ENCODE measurements at regions not wholly inside any gene's neighbourhood (a gene's known extent, or its start where the extent isn't known, plus 50 kb on each side); places are given as distances from the start of the nearest gene placed in this dataset.

GRCh38 chr5:2369178-2369577, 382.3 kb downstream of the IRX2 start:
- TF ChIP-seq CTCF (IDR thresholded peaks at IDR 0.05; ENCODE audit: low read depth, low read length), result no peak
- no peaks in the 10 kb centered on the region for H3K27me3 ChIP-seq (ENCODE audit: control insufficient read depth, insufficient read depth, low read length)
- H3K4me3 ChIP-seq (ENCODE audit: low read depth, low read length), result no peak overlapping the region
- no peak overlapping the region for H3K27ac ChIP-seq (ENCODE audit: low read depth, low read length)
- ChIA-PET CTCF (no interaction called here), POLR2A (no interaction called here)
- H3K9me3 ChIP-seq (ENCODE audit: control insufficient read depth, insufficient read depth, low read length), result peaks cover 66% of the 10 kb centered on the region
- DNase-seq (ENCODE audit: low read depth, low spot score), result no peak

GRCh38 chr5:2366816-2367215, 384.7 kb downstream of the IRX2 start:
- ChIA-PET CTCF (no interaction called here), POLR2A (no interaction called here)
- no peaks in the 10 kb centered on the region for H3K27me3 ChIP-seq (ENCODE audit: control insufficient read depth, insufficient read depth, low read length)
- TF ChIP-seq CTCF (IDR thresholded peaks at IDR 0.05; ENCODE audit: low read depth, low read length), result no peak
- peaks cover 56% of the 10 kb centered on the region for H3K9me3 ChIP-seq (ENCODE audit: control insufficient read depth, insufficient read depth, low read length)
- H3K27ac ChIP-seq (ENCODE audit: low read depth, low read length), result no peak overlapping the region
- H3K4me3 ChIP-seq (ENCODE audit: low read depth, low read length), result no peak overlapping the region
- no peak for DNase-seq (ENCODE audit: low read depth, low spot score)

- TF ChIP-seq CTCF (IDR thresholded peaks at IDR 0.05; ENCODE audit: low read depth, low read length), result no peak
- Histone ChIP-seq H3K27ac (ENCODE audit: low read depth, low read length) (no peak overlapping the region), H3K27me3 (ENCODE audit: control insufficient read depth, insufficient read depth, low read length) (no peaks in the 10 kb centered on the region), H3K9me3 (ENCODE audit: control insufficient read depth, insufficient read depth, low read length) (peaks cover 42% of the 10 kb centered on the region), H3K4me3 (ENCODE audit: low read depth, low read length) (no peak overlapping the region)
- POLR2A ChIA-PET, result no interaction called here
- DNase-seq (ENCODE audit: low read depth, low spot score), result no peak
- CTCF ChIA-PET, result no interaction called here
These were observed 394.2 kb downstream of the IRX2 start for GRCh38 chr5:2357309-2357708.

- Histone ChIP-seq H3K27ac (ENCODE audit: low read depth, low read length) (no peak overlapping the region), H3K27me3 (ENCODE audit: control insufficient read depth, insufficient read depth, low read length) (no peaks in the 10 kb centered on the region), H3K9me3 (ENCODE audit: control insufficient read depth, insufficient read depth, low read length) (peaks cover 51% of the 10 kb centered on the region), H3K4me3 (ENCODE audit: low read depth, low read length) (no peak overlapping the region)
- no peak for TF ChIP-seq CTCF (IDR thresholded peaks at IDR 0.05; ENCODE audit: low read depth, low read length)
- no peak for DNase-seq (ENCODE audit: low read depth, low spot score)
- POLR2A ChIA-PET, result no interaction called here
- CTCF ChIA-PET, result no interaction called here
These were observed 395.6 kb downstream of the IRX2 start for GRCh38 chr5:2355859-2356258.

GRCh38 chr5:2353871-2354440, 397.5 kb downstream of the IRX2 start:
- Histone ChIP-seq H3K9me3 (ENCODE audit: control insufficient read depth, insufficient read depth, low read length) (peaks cover 43% of the 10 kb centered on the region), H3K27ac (ENCODE audit: low read depth, low read length) (no peak overlapping the region), H3K4me3 (ENCODE audit: low read depth, low read length) (no peak overlapping the region), H3K27me3 (ENCODE audit: control insufficient read depth, insufficient read depth, low read length) (no peaks in the 10 kb centered on the region)
- no peak for TF ChIP-seq CTCF (IDR thresholded peaks at IDR 0.05; ENCODE audit: low read depth, low read length)
- ChIA-PET POLR2A (no interaction called here), CTCF (no interaction called here)
- no peak for DNase-seq (ENCODE audit: low read depth, low spot score)
